Fibroblast of skin of right biceps (primary cell): ENCODE measurements at regions not wholly inside any gene's neighbourhood (a gene's known extent, or its start where the extent isn't known, plus 50 kb on each side); places are given as distances from the start of the nearest gene placed in this dataset.

ENCODE experiments used
- DNase-seq: peaks from one replicate; pipeline ENCODE4 v3.0.0-alpha.2; 2013

- no peak for DNase-seq
These were observed 63.2 kb upstream of the GALNT9 start for GRCh38 chr12:132392389-132393244.

- DNase-seq, result no peak
These were observed 62.1 kb upstream of the GALNT9 start for GRCh38 chr12:132391326-132392041.

GRCh38 chr12:132390287-132391076 is 61.1 kb upstream of the GALNT9 start:
- DNase-seq, result no peak

- DNase-seq, result no peak
These were observed 60.3 kb upstream of the GALNT9 start for GRCh38 chr12:132389526-132390286.

GRCh38 chr12:132389026-132389425 is 59.6 kb upstream of the GALNT9 start:
- DNase-seq, result no peak

- no peak for DNase-seq
These were observed 59.1 kb upstream of the GALNT9 start for GRCh38 chr12:132388379-132389015.

GRCh38 chr12:132386926-132387497 is 57.6 kb upstream of the GALNT9 start:
- no peak for DNase-seq

- DNase-seq, result no peak
These were observed 56.7 kb upstream of the GALNT9 start for GRCh38 chr12:132385923-132386751.

GRCh38 chr12:132384916-132385774 is 55.8 kb upstream of the GALNT9 start:
- no peak for DNase-seq

GRCh38 chr12:132380641-132381040 is 51.3 kb upstream of the GALNT9 start:
- no peak for DNase-seq

GRCh38 chr12:132379996-132380395 is 50.6 kb upstream of the GALNT9 start:
- DNase-seq, result no peak

GRCh38 chr12:132379576-132379975 is 50.2 kb upstream of the GALNT9 start:
- no peak for DNase-seq
